Activated CD8-positive, alpha-beta memory T cell treated with anti-CD3 and anti-CD28 coated beads for 24 hours (primary cell): ENCODE measurements at regions not wholly inside any gene's neighbourhood (a gene's known extent, or its start where the extent isn't known, plus 50 kb on each side); places are given as distances from the start of the nearest gene placed in this dataset.
"Not testable (repeated sequence)": the region's sequence is repeated elsewhere in the genome, so short reads cannot be mapped to it uniquely, and the experiment has no call there.

Source experiments
- DNase-seq: peaks from one replicate; pipeline ENCODE4 v3.0.0-alpha.2; 2020

- no peak for DNase-seq
Observed at GRCh38 chr7:410395-410910, 109.2 kb downstream of the PDGFA start.

DNA sequence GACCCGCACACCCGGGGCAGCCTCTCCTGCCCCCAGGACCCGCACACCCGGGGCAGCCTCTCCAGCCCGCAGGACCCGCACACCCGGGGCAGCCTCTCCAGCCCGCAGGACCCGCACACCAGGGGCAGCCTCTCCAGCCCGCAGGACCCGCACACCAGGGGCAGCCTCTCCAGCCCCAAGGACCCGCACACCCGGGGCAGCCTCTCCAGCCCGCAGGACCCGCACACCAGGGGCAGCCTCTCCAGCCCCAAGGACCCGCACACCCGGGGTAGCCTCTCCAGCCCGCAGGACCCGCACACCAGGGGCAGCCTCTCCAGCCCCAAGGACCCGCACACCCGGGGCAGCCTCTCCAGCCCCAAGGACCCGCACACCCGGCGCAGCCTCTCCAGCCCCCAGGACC lies 108.5 kb downstream of the PDGFA start:
- DNase-seq = not testable (repeated sequence)

DNA sequence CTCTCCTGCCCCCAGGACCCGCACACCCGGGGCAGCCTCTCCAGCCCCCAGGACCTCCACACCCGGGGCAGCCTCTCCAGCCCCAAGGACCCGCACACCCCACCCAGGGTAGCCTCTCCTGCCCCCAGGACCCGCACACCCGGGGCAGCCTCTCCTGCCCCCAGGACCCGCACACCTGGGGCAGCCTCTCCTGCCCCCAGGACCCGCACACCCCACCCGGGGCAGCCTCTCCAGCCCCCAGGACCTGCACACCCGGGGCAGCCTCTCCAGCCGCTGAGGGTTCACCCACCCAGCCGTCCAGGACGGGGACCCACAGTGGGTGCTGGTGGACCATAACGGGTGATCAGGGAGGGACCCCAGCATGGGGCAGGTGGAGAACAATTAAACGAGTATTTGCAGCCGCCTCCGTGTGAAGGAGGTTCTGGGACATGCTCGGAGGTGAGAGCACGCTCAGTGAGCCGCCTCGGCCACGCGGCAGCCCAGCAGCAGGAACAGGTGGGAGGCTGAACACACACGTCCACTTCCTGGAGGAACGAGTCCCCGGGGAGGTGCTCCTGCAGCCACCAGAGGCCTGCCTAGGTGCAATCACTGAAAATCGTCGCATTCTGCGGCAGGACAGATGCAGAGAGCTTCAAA lies 107.9 kb downstream of the PDGFA start:
- DNase-seq = no peak

- no peak for DNase-seq
Observed at GRCh38 chr7:412313-412710, 107.3 kb downstream of the PDGFA start.

- no peak for DNase-seq
Observed at GRCh38 chr7:414681-415560, 104.7 kb downstream of the PDGFA start.

DNA sequence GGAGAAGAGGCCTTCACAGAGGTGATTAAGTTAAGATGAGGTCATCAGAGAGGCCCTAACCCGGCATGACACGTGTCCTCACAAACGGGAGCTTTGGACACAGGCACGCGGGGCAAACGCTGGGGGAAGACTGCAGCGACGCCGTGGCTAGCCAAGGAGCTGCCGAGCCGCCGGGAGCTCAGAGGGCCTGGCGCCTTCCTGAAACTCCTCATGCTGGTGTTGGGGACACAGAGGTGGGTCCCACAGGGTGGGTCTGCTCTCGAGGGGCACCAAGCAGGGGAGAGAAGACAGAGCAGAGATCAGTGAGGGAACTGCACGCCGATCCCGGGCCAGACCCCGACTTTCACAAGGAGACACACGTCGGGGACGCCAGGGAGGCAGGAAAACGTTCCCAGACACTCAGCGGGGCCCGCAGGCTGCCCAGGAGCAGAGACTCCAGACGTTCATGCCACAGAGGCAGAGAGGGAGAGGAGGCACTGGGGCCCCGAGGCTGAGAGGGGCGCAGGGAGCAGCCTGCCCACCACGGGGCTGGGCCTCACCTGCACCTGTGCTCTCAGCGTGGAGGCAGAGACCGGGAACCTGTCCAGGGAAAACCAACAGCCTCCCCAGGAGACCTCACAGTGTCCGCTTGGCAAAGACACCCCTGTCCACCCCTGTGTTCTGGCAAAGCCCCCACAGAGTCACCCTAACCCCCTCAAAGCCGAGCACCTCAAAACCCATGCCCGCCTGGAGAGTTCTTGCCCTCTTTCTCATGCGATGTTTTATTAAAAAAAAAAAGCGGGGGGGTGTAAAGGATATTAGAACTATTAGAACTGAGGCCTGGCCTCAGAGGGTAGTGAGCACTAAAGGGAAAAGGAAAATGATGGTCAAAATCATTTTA lies 103.8 kb downstream of the PDGFA start:
- DNase-seq = no peak

DNA sequence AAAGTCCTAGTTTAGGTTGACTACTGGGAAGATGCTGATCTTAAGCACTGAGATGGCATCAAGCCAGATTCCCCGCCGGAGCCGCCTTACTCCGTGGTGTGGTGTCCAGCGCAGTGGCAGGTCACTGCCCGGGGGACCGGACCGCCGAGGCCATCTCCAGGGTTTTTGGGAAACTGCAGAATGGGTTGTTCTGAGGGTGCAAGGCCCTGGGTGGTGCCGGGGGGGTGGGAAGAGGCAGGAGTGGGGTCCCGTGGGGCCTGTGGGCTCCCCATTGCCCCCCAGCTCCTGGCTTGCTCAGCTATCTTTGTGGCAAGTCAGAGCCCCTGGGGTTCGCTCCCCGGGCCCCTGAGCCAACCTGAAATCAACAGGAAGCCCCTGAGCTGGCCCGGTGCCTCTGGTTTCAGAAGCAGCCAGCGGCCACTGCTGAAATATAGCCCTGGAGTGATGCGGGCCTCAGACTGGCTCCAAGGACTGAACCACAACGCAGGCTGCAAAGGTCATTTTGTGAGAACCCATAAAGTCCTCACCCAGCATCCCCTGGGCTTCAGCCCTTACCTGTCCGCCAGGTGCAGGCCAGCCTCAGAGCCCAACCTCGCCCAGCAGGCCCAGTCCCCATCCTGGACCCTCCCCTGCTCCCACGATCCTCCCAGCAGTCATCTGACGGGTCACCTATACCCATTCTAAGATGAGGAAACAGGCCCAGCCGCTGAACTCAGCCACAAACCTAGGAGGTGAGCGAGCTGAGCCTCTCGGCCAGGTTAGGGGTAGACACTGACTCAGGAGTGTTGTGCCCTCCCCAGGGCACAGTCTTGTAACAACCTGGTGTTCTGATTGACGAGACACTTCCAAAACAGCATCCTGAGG lies 102.7 kb downstream of the PDGFA start:
- no peak for DNase-seq

DNA sequence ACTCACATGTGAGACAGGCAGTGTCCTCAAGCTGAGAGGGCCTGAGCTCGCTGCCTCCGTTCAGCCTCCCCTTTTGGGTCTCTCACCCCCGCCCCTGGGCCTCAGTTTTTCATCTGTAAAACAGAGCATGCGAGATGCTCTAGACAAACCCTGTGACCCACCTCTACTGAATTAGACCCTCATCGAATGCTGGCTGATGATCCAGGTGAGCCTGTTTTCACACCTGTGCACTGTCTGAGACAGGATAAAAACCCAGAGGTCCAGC lies 102.1 kb downstream of the PDGFA start:
- no peak for DNase-seq

DNA sequence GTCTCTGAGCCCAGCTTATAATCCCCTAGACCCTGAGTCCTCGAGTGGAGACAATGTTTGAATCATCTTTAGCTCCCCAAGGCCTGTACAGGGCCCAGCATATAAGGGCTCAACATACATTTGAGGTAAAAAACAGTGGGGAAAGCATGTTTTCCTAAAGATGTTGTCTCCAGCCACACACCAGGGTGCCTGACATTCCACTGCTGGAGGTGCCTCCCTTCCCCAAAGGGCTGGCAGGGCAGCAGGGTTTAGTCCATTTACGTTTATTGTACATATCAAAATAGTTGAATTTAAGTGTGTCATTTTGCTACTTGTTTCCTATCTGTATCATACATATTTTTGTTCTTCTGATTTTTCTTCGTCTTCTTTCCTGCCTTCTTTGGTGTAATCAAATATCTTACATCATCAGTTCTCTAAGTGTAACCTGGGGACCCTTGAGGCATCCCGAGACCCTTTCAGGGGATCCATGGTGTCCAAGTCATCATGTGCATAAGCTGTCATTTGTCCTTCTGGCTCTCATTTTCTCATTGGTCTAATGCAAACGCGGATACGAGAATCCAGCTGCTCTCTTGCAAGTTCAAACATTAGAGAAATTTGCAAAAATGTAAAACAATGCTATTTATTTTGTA lies 101.6 kb downstream of the PDGFA start:
- no peak for DNase-seq

- DNase-seq = no peak
Observed at GRCh38 chr7:418636-419280, 100.9 kb downstream of the PDGFA start.

DNA sequence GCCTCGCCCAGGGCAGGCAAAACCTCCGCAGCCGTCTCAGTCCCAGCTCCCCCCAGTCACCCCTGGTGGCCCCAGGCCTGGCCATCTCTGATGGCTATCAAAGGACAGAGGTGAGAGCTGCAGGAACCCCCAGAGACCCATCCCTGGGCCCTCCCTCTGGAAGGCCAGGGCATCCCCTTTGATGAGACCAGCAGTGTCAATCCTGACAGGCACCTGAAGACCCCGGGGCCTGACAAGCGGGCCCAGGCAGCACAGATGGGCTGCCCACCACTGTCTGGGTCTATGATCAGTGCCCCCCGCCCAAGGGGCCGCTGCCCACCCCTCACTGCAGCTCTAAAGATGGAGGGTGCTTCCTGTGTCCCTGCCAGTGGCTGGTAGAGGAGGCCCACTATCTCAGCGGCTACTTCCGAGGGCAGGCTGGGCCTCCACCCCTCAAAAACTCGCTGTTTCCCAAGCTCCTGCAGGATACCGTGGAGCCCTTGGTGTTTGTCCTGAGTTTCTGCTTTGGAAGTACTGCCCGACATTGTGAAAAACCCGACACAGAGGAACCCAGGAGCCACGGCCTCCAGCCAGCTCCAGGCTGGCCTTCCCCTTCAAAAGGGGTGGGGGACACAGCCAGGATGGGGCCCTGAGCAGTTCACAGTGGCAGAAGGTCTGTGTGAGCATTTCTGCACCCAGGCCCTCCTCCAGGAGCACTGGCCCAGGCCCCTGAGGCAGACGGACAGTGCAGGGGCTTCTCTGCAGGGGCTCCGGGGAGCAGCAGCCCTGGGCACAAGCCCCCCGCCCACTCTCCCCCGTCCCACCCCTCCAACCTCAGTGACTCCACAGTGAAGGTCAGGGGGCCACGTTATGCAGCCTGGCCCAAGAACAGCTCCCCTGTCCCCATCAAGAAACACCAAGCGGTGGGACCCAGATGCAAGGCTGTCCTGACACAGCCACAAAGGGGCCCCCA lies 99.2 kb downstream of the PDGFA start:
- DNase-seq = no peak

DNA sequence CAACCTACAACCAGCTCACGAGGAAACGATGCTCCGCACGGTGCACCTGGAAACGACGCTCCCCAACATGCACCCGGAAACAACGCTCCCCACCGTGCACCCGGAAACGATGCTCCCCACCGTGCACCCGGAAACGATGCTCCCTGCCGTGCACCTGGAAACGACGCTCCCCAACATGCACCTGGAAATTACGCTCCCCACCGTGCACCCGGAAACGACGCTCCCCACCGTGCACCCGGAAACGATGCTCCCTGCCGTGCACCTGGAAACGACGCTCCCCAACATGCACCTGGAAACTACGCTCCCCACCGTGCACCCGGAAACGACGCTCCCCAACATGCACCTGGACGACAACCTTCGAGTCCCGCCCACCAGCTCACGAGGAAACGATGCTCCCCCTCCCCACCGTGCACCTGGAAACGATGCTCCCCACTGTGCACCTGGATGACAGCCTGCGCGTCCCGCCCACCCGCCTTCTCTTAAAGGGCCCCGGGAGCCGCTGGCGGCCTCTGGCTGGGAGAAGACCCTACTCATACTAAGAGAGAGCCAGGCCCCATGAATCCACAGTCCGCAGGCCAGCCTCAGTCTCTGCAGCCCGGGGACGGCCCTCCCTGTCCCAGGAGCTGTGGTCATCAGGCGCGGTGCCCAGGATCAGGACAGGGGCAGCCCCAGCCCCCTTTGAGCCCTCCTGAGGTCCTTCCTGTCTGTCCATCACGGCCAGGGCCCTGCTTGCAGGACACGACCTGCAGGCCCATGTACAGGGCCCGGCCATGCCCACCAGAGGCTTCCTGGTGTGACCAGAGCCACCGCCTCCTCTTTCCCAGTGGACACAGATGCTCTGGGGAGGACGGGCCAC lies 98.3 kb downstream of the PDGFA start:
- no peak for DNase-seq

- DNase-seq = no peak
Observed at GRCh38 chr7:422191-422885, 97.3 kb downstream of the PDGFA start.

DNA sequence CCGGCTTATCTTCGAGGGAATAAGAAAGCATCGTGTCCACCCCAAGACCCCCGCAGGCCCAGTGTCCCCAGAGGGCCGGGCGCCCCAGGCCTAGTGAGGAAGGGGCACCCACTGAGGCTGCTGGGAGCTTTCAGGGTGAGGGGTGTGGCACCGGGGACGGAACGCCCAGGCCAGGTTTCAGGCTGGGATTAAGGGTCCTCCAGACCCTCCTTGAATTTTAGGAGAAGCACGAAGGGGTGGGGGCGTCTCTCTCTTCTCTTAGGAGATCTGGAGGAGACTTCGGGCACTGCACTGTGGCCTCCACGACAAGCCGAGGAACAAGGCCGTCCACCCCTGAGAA lies 96.8 kb downstream of the PDGFA start:
- no peak for DNase-seq

DNA sequence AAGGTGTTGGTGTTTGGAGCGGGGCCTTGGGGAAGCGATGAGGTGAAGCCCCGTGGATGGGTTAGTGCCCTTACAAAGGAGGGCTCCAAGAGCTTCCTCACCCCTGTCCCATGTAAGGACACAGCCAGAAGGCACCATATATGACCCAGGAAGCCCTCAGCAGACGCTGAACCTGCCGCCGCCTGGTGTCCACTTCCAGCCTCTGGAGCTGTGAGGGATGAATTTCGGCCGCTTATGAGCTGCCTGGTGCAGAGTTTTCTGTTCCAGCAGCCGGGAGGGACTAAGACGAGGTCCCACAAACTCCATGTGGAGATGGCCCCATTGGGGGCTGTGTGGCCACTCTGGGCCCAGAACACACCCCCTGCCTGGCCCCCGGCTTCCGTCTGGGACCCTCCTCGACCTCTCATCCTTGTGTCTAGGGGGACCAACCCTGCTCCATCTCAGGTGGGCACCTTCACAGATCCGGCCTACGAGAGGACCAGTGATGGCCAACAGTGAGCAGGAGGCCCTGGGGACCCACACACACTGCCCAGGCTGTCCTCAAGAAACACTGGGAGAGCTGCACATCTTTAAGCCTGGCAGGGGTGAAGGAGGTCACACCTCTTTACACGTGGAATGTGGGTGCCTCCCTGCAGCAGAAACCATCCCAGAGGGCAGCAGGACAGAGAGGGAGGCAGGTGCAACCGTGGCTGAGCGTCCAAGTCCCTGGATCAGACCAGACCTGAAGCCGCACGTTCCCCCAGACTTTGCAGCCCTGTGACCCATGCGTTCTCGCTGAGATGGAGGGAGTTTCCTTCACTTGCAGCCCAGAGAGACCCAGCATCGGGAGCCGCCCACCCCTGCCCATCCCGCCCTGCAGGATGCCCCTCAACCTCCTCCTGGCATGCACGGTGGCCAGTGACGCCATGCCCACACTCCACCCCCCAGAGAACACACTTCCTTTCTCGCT lies 96.1 kb downstream of the PDGFA start:
- DNase-seq = no peak

DNA sequence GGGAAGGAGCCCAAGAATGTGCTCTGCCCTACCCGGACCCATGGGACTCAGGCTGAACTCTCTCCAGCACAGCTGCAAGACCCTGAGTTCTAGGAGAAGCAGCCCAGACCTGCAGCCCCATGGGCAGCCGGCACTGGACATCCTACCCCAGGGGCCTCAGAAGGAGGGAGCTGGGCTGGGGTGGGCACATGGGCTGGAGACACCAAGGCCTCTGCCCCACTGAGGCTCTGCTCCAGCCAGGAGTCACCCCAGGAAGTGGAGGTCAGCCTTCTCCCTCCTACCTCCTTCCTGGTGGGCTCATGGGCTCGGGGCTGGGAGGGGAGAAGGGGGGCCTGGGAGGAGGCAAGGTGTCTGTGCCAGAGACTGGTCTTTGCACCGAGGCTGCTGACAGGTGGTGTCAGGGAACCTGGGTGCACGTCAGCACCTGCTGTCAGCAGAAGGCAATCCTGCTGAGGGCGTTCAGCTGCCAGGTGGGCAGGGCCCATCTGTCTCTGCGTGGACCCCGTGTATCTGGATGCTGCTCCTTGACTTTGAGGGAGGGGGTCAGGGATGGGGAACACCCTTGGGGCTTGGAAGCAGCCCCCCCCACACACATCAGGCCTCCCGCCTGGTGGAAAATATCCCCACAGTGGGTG lies 95.2 kb downstream of the PDGFA start:
- no peak for DNase-seq
